HCT116 (cell line): ENCODE measurements at regions not wholly inside any gene's neighbourhood (a gene's known extent, or its start where the extent isn't known, plus 50 kb on each side); places are given as distances from the start of the nearest gene placed in this dataset.

Experiments
- ATAC-seq: fragments of 200-7000 bp; cut with Tn5 transposase; 2 replicates; pipeline ENCODE4 v1.9.1; 2020; ENCODE audit warnings: mild to moderate bottlenecking, moderate library complexity
- BruUV-seq: library from RNA; stranded (reverse); fragments of 400-500 nt; replicated peaks from 2 replicates; lab custom pipeline; 2021; lab: Mats Ljungman, UMichigan
- CTCF ChIA-PET: fragments of 300-600 bp; sonication (Branson Sonifier 250); formaldehyde crosslinking; loops from one replicate; lab custom pipeline; 2021; ENCODE audit warnings: antibody characterized with exemption; lab: Charles Lee
- POLR2A ChIA-PET: fragments of 300-600, 350-600 bp; sonication (Branson Sonifier 250); formaldehyde crosslinking; loops from one replicate; lab custom pipeline; 2021; ENCODE audit warnings: antibody characterized with exemption; lab: Charles Lee
- RAD21 ChIA-PET, 2 experiments: fragments of 300-600 bp; sonication (Branson Sonifier 250); formaldehyde crosslinking; loops; one replicate each; lab custom pipeline; 2023; ENCODE audit warnings: low total read pairs in 2 of 2; ENCODE audit not compliant: uncharacterized antibody in 2 of 2, unreplicated experiment in 2 of 2, low non-redundant PET in 1 of 2; lab: Charles Lee
- DNase-seq: peaks from one replicate; pipeline ENCODE4 v3.0.0-alpha.2; 2010; ENCODE audit warnings: low read depth, low spot score
- H2AFZ ChIP-seq: fragments of 200-600 bp; shearing (Covaris generic), sonication (generic); 2 replicates; pipeline ENCODE4 v1.6.1; 2017; ENCODE audit warnings: low read depth, mixed run types, mixed read lengths, antibody characterized with exemption, low read length; ENCODE audit not compliant: poor library complexity, severe bottlenecking
- H3K27ac ChIP-seq: 2 replicates; pipeline ENCODE4 v1.5.1; 2012; ENCODE audit warnings: low read depth, low read length
- H3K27me3 ChIP-seq: fragments of 200-600 bp; sonication (generic); 2 replicates; pipeline ENCODE4 v1.6.1; 2016; ENCODE audit warnings: mixed run types, low read length, mixed read lengths; ENCODE audit not compliant: insufficient read depth
- H3K36me3 ChIP-seq, 2 experiments: fragments of 200-500 bp in 1 of 2; fragments of 200-600 bp in 1 of 2; sonication (Bioruptor generic) in 1 of 2; sonication (generic) in 1 of 2; 2 replicates each; pipeline versions ENCODE4 v1.5.1 to v1.6.1; 2014 to 2016; ENCODE audit warnings: low read length in 2 of 2, inconsistent platforms in 1 of 2, mixed read lengths in 1 of 2, mixed run types in 1 of 2; ENCODE audit not compliant: insufficient read depth in 2 of 2, control insufficient read depth in 1 of 2
- H3K4me1 ChIP-seq, 2 experiments: fragments of 200-600 bp in 1 of 2; sonication (generic) in 1 of 2; 2 replicates each; pipeline versions ENCODE4 v1.5.1 to v1.6.1; 2012 to 2017; ENCODE audit warnings: low read length in 2 of 2, inconsistent platforms in 1 of 2, mild to moderate bottlenecking in 1 of 2, mixed read lengths in 1 of 2, mixed run types in 1 of 2, moderate library complexity in 1 of 2; ENCODE audit not compliant: insufficient read depth in 2 of 2, control insufficient read depth in 1 of 2
- H3K4me2 ChIP-seq: fragments of 200-600 bp; sonication (generic); 2 replicates; pipeline ENCODE4 v1.6.1; 2017; ENCODE audit warnings: mixed run types, low read length, mixed read lengths
- H3K4me3 ChIP-seq, 2 experiments: fragments of 200-600 bp in 1 of 2; sonication (generic) in 1 of 2; replicated peaks in 1 of 2; 2 replicates each; pipeline ENCODE4 v1.5.1; 2011 to 2016; ENCODE audit warnings: low read length in 2 of 2, control low read depth in 1 of 2, low read depth in 1 of 2, mild to moderate bottlenecking in 1 of 2, mixed read lengths in 1 of 2, mixed run types in 1 of 2
- H3K79me2 ChIP-seq: fragments of 200-600 bp; sonication (generic); 2 replicates; pipeline ENCODE4 v1.6.1; 2017; ENCODE audit warnings: mild to moderate bottlenecking, mixed run types, low read length, moderate library complexity, mixed read lengths; ENCODE audit not compliant: insufficient read depth
- H3K9ac ChIP-seq: fragments of 200-600 bp; sonication (generic); 2 replicates; pipeline ENCODE4 v1.6.1; 2016; ENCODE audit warnings: low read length, mixed read lengths
- H3K9me2 ChIP-seq: fragments of 200-600 bp; sonication (generic), shearing (Covaris generic); 2 replicates; pipeline ENCODE4 v1.6.1; 2017; ENCODE audit warnings: mixed run types, mild to moderate bottlenecking, moderate library complexity; ENCODE audit not compliant: insufficient read depth
- H3K9me3 ChIP-seq, 2 experiments: fragments of 200-500 bp in 1 of 2; fragments of 200-600 bp in 1 of 2; sonication (Bioruptor generic) in 1 of 2; sonication (generic) in 1 of 2; 2 replicates each; pipeline ENCODE4 v1.6.1; 2014 to 2017; ENCODE audit warnings: low read length in 2 of 2, mixed read lengths in 2 of 2, inconsistent platforms in 1 of 2, low read depth in 1 of 2, mild to moderate bottlenecking in 1 of 2, mixed run types in 1 of 2, moderate library complexity in 1 of 2; ENCODE audit not compliant: control insufficient read depth in 1 of 2, insufficient read depth in 1 of 2
- H4K20me1 ChIP-seq: fragments of 200-600 bp; sonication (generic), shearing (Covaris generic); 2 replicates; pipeline ENCODE4 v1.6.1; 2017; ENCODE audit warnings: mixed run types, mild to moderate bottlenecking, moderate library complexity; ENCODE audit not compliant: insufficient read depth
- ATF3 ChIP-seq: IDR thresholded peaks from 2 replicates; pipeline ENCODE4 v1.6.1; 2012
- CBX3 ChIP-seq: IDR thresholded peaks from 2 replicates; pipeline ENCODE4 v1.6.1; 2012; ENCODE audit warnings: low read depth
- ELF1 ChIP-seq: IDR thresholded peaks from 2 replicates; pipeline ENCODE4 v1.6.1; 2012; ENCODE audit warnings: low read depth, borderline replicate concordance
- EZH2 ChIP-seq: fragments of 200-600 bp; sonication (generic); IDR thresholded peaks from 2 replicates; pipeline ENCODE4 v1.6.1; 2017; ENCODE audit warnings: antibody characterized with exemption, mixed run types
- FOSL1 ChIP-seq: IDR thresholded peaks from 2 replicates; pipeline ENCODE4 v1.6.1; 2012; ENCODE audit warnings: low read depth
- MAX ChIP-seq: IDR thresholded peaks from 2 replicates; pipeline ENCODE4 v1.6.1; 2012
- POLR2A ChIP-seq: IDR thresholded peaks from 2 replicates; pipeline ENCODE4 v1.7.0; 2011; ENCODE audit warnings: borderline replicate concordance; ENCODE audit not compliant: insufficient read depth, insufficient read length; ENCODE audit errors: extremely low read depth
- SP1 ChIP-seq: IDR thresholded peaks from 2 replicates; pipeline ENCODE4 v1.6.1; 2012; ENCODE audit warnings: low read depth
- YY1 ChIP-seq: IDR thresholded peaks from 2 replicates; pipeline ENCODE4 v1.6.1; 2011; ENCODE audit warnings: low read length, low read depth, moderate library complexity, mild to moderate bottlenecking; ENCODE audit not compliant: insufficient replicate concordance; ENCODE audit errors: extremely low read depth
- ZBTB33 ChIP-seq: IDR thresholded peaks from 2 replicates; pipeline ENCODE4 v1.6.1; 2011; ENCODE audit warnings: mild to moderate bottlenecking, low read length, moderate library complexity; ENCODE audit not compliant: insufficient replicate concordance; ENCODE audit errors: extremely low read depth
- ZFX ChIP-seq: fragments of 450-650 bp; IDR thresholded peaks from 2 replicates; pipeline ENCODE4 v1.6.1; 2017
- ZNF274 ChIP-seq: fragments of 200-500 bp; sonication (Bioruptor generic); IDR thresholded peaks from 2 replicates; pipeline ENCODE4 v1.6.1; 2014; ENCODE audit warnings: mild to moderate bottlenecking, low read depth, low read length, inconsistent platforms
- intact Hi-C: fragments of 100-400 bp; cut with micrococcal nuclease; formaldehyde crosslinking; loops from 2 replicates; pipeline ENCODE4 v1.10.0; 2022

GRCh38 chr5:101539315-101539714 is 636.2 kb upstream of the ST8SIA4 start:
- ATAC-seq (no peak), DNase-seq (no peak)
- no peaks in the 10 kb centered on the region for H3K36me3 ChIP-seq
- ChIA-PET POLR2A (no interaction called here), RAD21 (no interaction called here), CTCF (no interaction called here)
- no peak for TF ChIP-seq ATF3
- TF ChIP-seq FOSL1, result no peak
- no peak for TF ChIP-seq ZNF274
- no peak for TF ChIP-seq MAX
- TF ChIP-seq YY1, result no peak
- no peak for TF ChIP-seq CBX3
- TF ChIP-seq ZFX, result no peak
- no peak for TF ChIP-seq ZBTB33
- TF ChIP-seq EZH2, result no peak
- TF ChIP-seq SP1, result no peak
- TF ChIP-seq ELF1, result no peak
- TF ChIP-seq POLR2A, result no peak
- no peaks in the 10 kb centered on the region for H3K4me1 ChIP-seq
- BruUV-seq, result no TSS peak
- no peaks in the 10 kb centered on the region for H3K27me3 ChIP-seq
- no peaks in the 10 kb centered on the region for H3K9me3 ChIP-seq
- no peak overlapping the region for H3K4me3 ChIP-seq
- H3K4me2 ChIP-seq, result no peak overlapping the region
- H3K9me2 ChIP-seq, result 0 out of 2 replicates have a peak, but pooled peaks cover 3% of the 10 kb centered on the region
- no peak overlapping the region for H3K27ac ChIP-seq
- no peak overlapping the region for H2AFZ ChIP-seq
- intact Hi-C loops, result no loop called here
- H4K20me1 ChIP-seq, result no peaks in the 10 kb centered on the region
- H3K79me2 ChIP-seq, result no peaks in the 10 kb centered on the region
- H3K9ac ChIP-seq, result no peak overlapping the region
